GM19438 (cell line): ENCODE measurements at regions not wholly inside any gene's neighbourhood (a gene's known extent, or its start where the extent isn't known, plus 50 kb on each side); places are given as distances from the start of the nearest gene placed in this dataset.
"Not testable (repeated sequence)": the region's sequence is repeated elsewhere in the genome, so short reads cannot be mapped to it uniquely, and the experiment has no call there.

ENCODE experiments used
- ATAC-seq: cut with Tn5 transposase; IDR thresholded peaks from one replicate; pipeline ENCODE4 v1.9.1; 2021; ENCODE audit warnings: low read depth; ENCODE audit not compliant: unreplicated experiment

DNA sequence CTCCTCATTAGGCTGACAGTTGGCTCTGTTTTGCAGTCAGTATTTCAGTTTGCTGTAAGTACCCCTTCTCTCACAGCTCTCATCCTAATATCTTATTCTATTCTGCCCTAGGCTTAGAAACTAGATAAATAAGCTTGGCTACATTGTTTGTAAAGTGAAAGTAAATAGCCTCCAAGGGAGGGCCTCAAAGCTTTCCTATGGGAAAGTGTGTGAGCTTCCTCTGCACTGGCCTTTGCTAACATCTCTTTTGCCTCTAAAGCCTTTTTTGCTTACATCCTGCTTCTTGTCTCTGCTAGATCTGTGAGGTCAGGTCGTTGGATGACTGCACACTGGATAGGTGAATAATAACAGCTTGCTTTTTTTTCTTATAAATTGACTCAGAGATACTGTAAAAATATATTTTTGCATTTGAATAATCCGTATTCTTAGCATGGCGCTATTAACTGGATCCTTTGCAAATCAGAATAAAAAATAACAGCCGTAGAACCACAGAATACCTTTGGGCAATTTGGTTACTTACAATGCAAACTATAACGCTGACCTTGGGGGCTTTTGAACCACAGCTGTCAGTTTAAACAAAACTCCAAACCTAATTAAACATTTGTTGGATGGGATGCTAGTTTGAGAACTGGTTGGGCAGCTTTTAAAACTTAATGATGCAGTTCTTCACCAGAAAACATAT lies 55.1 kb downstream of the TTC6 start:
- ATAC-seq: no peak

- no peak for ATAC-seq
Observed at GRCh38 chr14:37652042-37652441, 56.6 kb downstream of the TTC6 start.

GRCh38 chr14:37655418-37655817 lies 60.0 kb downstream of the TTC6 start:
- no peak for ATAC-seq

DNA sequence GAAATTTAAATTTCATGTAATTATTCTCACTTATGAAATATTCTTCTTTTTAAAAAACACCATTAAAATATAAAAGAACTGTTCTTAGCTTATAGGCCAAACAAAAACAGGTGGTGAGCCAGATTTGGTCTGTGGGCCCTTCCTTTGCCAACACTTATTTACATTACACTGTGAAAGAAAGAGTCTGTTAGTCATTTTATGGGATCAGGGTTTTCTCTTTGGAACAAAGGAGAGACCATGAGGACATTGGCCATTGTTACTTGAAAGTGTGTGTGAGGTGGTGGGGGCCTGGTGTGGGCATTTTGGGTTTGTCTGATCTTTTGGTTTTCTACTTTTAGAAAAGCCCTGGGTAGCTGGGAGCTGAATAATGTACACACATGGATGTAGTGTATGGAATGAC lies 62.7 kb downstream of the TTC6 start:
- no peak for ATAC-seq

- ATAC-seq: no peak
Observed at GRCh38 chr14:37663498-37663897, 68.1 kb downstream of the TTC6 start.

- ATAC-seq: no peak
Observed at GRCh38 chr14:37665479-37665878, 70.0 kb downstream of the TTC6 start.

GRCh38 chr14:37665951-37666350 lies 70.5 kb downstream of the TTC6 start:
- no peak for ATAC-seq

- no peak for ATAC-seq
Observed at GRCh38 chr14:37668646-37669045, 73.2 kb downstream of the TTC6 start.

- ATAC-seq: no peak
Observed at GRCh38 chr14:37669242-37669641, 73.8 kb downstream of the TTC6 start.

- ATAC-seq: no peak
Observed at GRCh38 chr14:37673439-37673838, 78.0 kb downstream of the TTC6 start.

DNA sequence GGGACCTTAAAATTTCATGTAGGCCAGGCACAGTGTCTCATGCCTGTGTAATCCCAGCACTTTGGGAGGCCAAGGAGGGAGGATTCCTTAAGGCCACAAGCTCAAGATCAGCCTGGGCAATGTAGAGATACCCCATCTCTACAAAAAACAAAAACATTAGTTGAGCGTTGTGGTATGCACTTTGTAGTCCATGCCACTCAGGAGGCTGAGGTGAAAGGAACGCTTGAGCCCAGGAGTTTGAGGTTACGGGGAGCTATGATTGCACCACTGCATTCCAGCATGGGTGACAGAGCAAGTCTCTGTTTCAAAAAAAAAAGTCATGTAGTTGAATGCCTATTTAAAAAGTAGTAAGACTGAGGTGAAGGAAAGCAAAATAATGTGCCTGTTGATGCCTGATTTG lies 83.5 kb downstream of the TTC6 start:
- ATAC-seq: no peak

GRCh38 chr14:37681486-37681885 lies 86.1 kb downstream of the TTC6 start:
- ATAC-seq: no peak

GRCh38 chr14:37692680-37693079 lies 97.3 kb downstream of the TTC6 start:
- not testable (repeated sequence) for ATAC-seq

DNA sequence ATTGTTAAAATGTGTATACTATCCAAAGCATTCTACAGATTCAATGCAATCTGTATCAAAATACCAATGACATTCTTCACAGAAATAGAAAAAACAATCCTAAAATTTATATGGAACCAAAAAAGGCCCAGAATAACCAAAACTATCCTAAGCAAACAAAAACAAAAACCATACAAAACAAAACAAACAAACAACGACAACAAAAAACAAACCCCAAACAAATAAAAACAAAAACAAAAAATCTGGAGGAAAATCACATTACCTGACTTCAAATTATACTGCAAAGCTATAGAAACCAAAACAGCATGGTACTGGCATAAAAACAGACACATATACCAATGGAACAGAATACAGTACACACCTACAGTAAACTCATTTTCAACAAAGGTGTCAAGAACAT lies 98.0 kb downstream of the TTC6 start:
- not testable (repeated sequence) for ATAC-seq

DNA sequence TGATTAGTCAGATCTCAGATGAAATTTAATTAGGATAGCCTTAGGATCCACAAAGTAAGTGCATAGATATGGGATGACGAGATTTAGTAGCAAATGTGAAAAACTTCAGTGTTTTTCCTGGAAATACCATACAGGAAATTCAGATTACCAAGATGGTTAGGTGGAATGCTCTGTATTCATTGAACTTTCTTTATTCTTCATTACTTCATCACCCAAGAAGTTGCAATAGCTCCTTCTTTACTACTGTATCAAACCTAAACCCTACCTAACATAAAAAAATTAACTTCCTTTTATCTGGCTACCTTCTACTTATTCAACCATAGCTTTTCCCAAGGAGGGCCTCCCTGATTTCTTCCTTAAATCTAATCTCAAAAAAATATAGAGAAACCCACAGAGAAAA lies 100.4 kb downstream of the TTC6 start:
- ATAC-seq: no peak

- no peak for ATAC-seq
Observed at GRCh38 chr14:37697489-37698121, 102.2 kb downstream of the TTC6 start.

DNA sequence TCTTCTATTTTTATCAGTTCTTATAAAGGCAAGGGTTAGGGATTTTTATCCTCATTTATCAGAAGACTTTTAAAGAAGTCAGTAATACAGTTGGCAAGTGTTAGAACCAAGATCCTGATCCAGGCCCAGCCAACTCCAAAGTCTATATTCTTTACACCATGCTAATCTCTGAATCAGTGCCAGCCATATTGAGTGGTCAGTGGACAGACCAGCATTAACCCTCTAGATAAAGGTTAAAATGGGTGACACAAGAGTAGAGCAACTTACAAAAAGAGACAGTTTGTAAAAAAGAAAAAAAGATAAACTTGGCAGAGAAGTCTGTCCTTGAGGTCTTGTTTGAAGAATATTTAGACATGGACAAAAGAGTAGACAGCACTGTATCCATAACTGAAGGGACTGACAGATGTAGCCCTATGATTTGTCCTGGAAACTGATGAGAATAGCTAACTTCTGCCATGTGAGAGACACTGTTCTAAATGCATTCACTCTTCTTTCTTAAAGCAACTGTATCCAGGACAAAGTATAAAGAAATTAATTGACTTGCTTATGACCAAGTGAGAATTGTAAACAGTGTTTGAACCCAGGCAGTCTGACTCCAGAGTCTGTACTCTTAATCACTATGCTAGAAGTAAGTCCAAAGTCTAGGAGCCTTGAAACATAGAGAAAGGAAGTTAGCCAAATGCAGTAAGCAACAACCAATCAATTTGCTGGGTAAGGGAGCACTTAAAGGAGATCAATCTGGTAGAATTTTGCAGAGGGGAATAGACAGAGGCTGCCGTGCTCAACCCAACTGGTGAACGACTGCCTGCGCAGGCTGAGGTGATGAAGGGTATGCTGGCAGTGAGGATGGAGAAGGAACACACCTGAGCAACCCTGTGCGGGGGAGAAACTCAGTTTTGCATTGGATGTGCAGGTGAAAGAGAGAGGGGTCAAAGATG lies 103.7 kb downstream of the TTC6 start:
- no peak for ATAC-seq

DNA sequence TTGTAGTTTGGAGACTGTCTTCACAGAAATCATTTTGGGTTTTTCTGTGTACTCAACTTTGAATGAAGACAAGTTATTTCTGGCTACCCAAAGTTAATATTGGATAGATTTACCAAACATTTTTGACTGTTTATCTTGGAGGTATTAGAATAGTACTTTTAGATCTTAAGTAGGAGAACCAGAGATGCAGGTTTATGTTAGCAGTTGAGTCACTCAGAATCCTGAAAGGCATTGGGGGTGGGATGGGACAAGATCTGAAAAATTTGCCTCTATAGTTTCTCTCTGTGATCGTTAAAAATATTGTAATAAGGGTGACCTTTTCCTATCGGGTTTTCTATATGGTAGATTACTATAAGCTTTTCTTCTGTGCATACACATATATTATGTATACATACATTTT lies 112.3 kb downstream of the TTC6 start:
- no peak for ATAC-seq

- ATAC-seq: no peak
Observed at GRCh38 chr14:37708481-37708880, 113.1 kb downstream of the TTC6 start.

DNA sequence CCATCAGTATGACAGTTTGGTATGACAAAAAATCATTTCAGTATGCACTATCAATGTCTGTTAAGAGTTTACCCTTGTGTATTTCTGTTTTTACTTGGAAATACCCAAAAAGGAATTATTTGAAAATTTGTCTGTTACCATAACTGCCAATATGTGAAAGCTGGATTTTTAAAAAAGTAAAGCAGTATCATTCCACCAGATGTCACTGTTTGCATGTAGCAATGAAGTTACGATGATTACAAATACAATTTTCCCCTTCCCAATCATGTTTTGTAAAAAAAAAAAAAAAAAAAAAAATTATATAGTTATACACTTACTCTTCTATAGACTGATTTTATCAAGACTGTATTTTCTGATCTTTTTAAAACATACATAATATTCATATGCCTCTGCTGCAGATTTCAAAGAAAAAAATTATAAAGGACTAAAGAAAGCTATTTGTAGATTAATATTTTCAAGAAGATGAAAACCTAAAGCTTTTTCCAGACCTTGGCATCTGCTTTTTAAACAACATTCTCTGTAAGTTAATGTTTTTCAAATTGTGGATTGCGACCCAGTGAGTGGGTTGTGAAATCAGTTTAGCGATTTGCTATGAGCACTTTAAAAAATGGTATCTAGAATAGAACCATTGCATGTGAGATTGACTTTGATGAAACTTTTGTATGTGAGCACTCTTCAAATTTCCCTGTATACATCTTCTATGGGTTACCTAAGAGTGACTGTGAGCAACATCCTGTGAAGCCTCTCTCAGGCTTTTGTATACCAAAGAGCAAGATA lies 114.2 kb downstream of the TTC6 start:
- no peak for ATAC-seq

DNA sequence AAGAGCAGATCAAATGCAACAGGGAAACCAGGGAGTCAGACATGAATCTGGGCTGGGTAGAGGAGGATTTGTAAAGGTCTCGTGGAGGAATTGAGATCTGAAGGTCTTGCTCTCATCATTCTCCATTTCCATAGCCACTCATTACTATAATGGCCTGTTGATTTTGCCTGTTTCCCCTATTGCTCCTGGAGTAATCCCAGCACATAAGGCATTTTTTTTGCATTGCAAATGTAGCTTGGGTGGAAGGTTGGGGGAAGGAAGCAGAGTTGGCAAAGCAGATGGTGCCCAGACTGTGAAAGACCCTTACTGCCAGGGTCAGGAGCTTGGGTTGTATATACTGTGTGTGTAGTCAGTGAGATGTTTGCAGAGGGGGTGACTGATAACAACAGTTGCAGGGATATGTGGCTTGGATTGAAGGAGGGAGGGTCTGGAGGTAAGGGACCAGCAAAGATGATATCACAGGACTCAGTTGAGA lies 116.0 kb downstream of the TTC6 start:
- ATAC-seq: no peak
